Kidney epithelial cell (primary cell): ENCODE measurements at regions not wholly inside any gene's neighbourhood (a gene's known extent, or its start where the extent isn't known, plus 50 kb on each side); places are given as distances from the start of the nearest gene placed in this dataset.

Source experiments
- DNase-seq: peaks from one replicate; pipeline ENCODE4 v3.0.0-alpha.2; 2010; ENCODE audit warnings: low read depth
- H3K27me3 ChIP-seq: 2 replicates; pipeline ENCODE4 v1.6.0; 2011; ENCODE audit warnings: low read length; ENCODE audit not compliant: control insufficient read depth, insufficient read depth
- H3K36me3 ChIP-seq: 2 replicates; pipeline ENCODE4 v1.5.1; 2011; ENCODE audit warnings: low read length; ENCODE audit not compliant: control insufficient read depth, insufficient read depth
- H3K4me3 ChIP-seq: 2 replicates; pipeline ENCODE4 v1.5.1; 2011; ENCODE audit warnings: low read depth, mild to moderate bottlenecking, control low read depth, low read length
- TF ChIP-seq, protein P1 (sequence below): IDR thresholded peaks from 2 replicates; pipeline ENCODE4 v1.5.1; 2011; ENCODE audit warnings: mild to moderate bottlenecking, moderate library complexity, low read length, control low read depth, inconsistent platforms; ENCODE audit not compliant: insufficient read depth, poor library complexity, severe bottlenecking

DNA sequence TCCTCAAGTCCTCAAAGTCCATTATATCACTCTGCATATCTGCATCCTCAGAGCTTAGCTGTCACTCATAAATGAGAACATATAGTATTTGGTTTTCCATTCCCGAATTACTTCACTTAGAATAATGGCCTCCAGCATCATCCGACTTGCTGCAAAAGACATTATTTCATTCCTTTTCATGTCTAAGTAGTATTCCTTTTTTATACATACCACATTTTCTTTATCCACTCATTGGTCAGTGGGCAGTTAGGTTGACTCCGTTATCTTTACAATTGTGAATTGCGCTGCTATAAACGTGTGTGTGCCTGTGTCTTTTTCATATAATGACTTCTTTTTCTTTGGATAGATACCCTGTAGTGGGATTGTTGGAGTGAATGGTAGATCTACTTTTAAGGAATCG, 117.2 kb downstream of the OR2K2 start:
- no peaks in the 10 kb centered on the region for H3K27me3 ChIP-seq
- H3K36me3 ChIP-seq, result no peaks in the 10 kb centered on the region
- no peak overlapping the region for H3K4me3 ChIP-seq
- no peak for DNase-seq
- TF ChIP-seq, protein P1, sequence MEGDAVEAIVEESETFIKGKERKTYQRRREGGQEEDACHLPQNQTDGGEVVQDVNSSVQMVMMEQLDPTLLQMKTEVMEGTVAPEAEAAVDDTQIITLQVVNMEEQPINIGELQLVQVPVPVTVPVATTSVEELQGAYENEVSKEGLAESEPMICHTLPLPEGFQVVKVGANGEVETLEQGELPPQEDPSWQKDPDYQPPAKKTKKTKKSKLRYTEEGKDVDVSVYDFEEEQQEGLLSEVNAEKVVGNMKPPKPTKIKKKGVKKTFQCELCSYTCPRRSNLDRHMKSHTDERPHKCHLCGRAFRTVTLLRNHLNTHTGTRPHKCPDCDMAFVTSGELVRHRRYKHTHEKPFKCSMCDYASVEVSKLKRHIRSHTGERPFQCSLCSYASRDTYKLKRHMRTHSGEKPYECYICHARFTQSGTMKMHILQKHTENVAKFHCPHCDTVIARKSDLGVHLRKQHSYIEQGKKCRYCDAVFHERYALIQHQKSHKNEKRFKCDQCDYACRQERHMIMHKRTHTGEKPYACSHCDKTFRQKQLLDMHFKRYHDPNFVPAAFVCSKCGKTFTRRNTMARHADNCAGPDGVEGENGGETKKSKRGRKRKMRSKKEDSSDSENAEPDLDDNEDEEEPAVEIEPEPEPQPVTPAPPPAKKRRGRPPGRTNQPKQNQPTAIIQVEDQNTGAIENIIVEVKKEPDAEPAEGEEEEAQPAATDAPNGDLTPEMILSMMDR, result no peak

DNA sequence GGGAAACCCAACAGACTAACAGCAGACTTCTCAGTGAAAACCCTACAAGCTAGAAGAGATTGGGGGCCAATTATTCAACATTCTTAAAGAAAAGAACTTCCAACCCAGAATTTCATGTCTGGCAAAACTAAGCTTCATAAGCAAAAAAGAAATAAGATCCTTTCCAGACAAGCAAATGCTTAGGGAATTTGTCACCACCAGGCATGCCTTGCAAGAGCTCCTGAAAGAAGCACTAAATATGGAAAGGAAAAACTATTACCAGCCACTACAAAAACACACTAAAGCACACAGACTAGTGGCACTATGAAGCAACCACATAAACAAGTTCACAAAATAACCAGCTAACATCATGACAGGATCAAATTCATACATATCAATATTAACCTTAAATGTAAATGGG, 131.1 kb downstream of the OR2K2 start:
- H3K4me3 ChIP-seq, result no peak overlapping the region
- H3K27me3 ChIP-seq, result no peaks in the 10 kb centered on the region
- DNase-seq, result no peak
- H3K36me3 ChIP-seq, result no peaks in the 10 kb centered on the region
- TF ChIP-seq, protein P1, result no peak

- peak; percentile 18 for DNase-seq
- TF ChIP-seq, protein P1, result no peak
- no peak overlapping the region for H3K4me3 ChIP-seq
- no peaks in the 10 kb centered on the region for H3K36me3 ChIP-seq
- H3K27me3 ChIP-seq, result no peaks in the 10 kb centered on the region
Observed at GRCh38 chr9:111197256-111197655, 132.8 kb downstream of the OR2K2 start.

GRCh38 chr9:111195766-111196165, 134.3 kb downstream of the OR2K2 start:
- H3K4me3 ChIP-seq, result no peak overlapping the region
- no peak for DNase-seq
- H3K36me3 ChIP-seq, result no peaks in the 10 kb centered on the region
- no peaks in the 10 kb centered on the region for H3K27me3 ChIP-seq
- TF ChIP-seq, protein P1, result no peak

DNA sequence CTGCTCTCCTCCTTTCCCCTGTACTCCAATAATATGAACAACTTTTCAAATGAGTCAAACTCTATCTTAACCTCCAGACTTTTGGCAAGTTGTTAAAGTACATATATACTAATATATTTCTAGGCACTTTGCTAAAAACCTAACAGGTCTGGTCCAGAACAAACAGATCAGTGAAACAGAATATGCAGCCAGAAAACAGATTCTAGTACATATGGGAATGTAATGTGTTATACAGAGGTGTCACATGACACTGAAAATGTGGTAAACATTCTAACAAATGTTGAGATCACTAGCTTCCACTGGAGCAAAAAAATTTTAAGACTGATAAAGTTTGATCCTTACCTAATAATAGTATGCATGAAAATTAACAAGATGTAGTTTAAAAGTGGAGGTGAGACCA, 136.9 kb downstream of the OR2K2 start:
- DNase-seq, result no peak
- H3K4me3 ChIP-seq, result no peak overlapping the region

DNA sequence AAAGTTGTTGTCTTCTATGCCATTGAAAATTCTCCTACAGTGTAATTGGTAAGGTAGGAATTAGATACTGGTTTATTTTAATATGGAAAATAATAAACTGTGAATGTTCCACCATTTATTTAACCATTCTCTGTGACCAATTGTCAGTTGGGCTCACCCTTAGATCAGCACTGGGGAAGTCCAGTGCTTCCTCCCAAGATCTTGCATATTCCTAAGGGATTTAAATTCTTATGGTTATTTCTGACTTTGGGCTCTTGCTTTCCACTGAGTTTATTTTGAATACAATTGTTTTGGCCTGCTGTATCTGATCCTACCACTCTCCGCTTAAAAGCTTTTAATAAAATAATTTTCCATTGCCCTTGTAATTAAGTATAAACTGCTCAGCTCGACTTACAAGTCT, 137.4 kb downstream of the OR2K2 start:
- Histone ChIP-seq H3K36me3 (no peaks in the 10 kb centered on the region), H3K4me3 (no peak overlapping the region), H3K27me3 (no peaks in the 10 kb centered on the region)
- no peak for DNase-seq
- TF ChIP-seq, protein P1, result no peak

More for the DNA sequence above, 136.9 kb downstream of the OR2K2 start:
- Histone ChIP-seq H3K27me3 (no peaks in the 10 kb centered on the region), H3K36me3 (no peaks in the 10 kb centered on the region)
- TF ChIP-seq, protein P1, result no peak
